SK-N-MC (cell line): ENCODE measurements at regions not wholly inside any gene's neighbourhood (a gene's known extent, or its start where the extent isn't known, plus 50 kb on each side); places are given as distances from the start of the nearest gene placed in this dataset.

Experiments
- EZH2 ChIP-seq: fragments of 200-600 bp; sonication (generic); IDR thresholded peaks from one replicate; pipeline ENCODE4 v1.6.1; 2017; ENCODE audit warnings: antibody characterized with exemption
- FOXP2 ChIP-seq: optimal IDR thresholded peaks from 2 replicates; pipeline ENCODE3; 2011; ENCODE audit warnings: mild to moderate bottlenecking, moderate library complexity; ENCODE audit not compliant: insufficient read depth; ENCODE audit errors: extremely low read length, control extremely low read depth
- POLR2AphosphoS5 ChIP-seq: IDR thresholded peaks from 2 replicates; pipeline ENCODE4 v1.6.1; 2012; ENCODE audit warnings: mild to moderate bottlenecking, low read depth, low read length, borderline replicate concordance

GRCh38 chr2:144971786-144972335, 451.9 kb upstream of the ZEB2 start:
- TF ChIP-seq POLR2AphosphoS5, result no peak
- TF ChIP-seq EZH2, result no peak
- TF ChIP-seq FOXP2, result no peak
